Mucosa of rectum (tissue), 2 donors: ENCODE measurements at regions not wholly inside any gene's neighbourhood (a gene's known extent, or its start where the extent isn't known, plus 50 kb on each side); places are given as distances from the start of the nearest gene placed in this dataset.

Source experiments
- H3K27ac ChIP-seq, 2 donors: one replicate each; pipeline ENCODE4 v1.7.0; 2013; ENCODE audit warnings: inconsistent platforms in 2 of 2, low read depth in 2 of 2, low read length in 2 of 2
- H3K27me3 ChIP-seq, 2 donors: one replicate each; pipeline ENCODE4 v1.7.0; 2013; ENCODE audit warnings: low read length in 2 of 2; ENCODE audit not compliant: control insufficient read depth in 2 of 2, insufficient read depth in 2 of 2
- H3K36me3 ChIP-seq, 2 donors: one replicate each; pipeline ENCODE4 v1.7.0; 2013; ENCODE audit warnings: low read length in 2 of 2; ENCODE audit not compliant: control insufficient read depth in 2 of 2, insufficient read depth in 2 of 2
- H3K4me1 ChIP-seq, 2 donors: one replicate each; pipeline ENCODE4 v1.7.0; 2013; ENCODE audit warnings: low read length in 2 of 2, mild to moderate bottlenecking in 1 of 2; ENCODE audit not compliant: control insufficient read depth in 2 of 2, insufficient read depth in 2 of 2
- H3K4me3 ChIP-seq, 2 donors: one replicate each; pipeline ENCODE4 v1.7.0; 2013; ENCODE audit warnings: low read length in 2 of 2
- H3K9ac ChIP-seq, 2 donors: one replicate each; pipeline ENCODE4 v1.7.0; 2013; ENCODE audit warnings: low read length in 2 of 2, low read depth in 1 of 2, mild to moderate bottlenecking in 1 of 2
- H3K9me3 ChIP-seq, 2 donors: one replicate each; pipeline ENCODE4 v1.7.0; 2013; ENCODE audit warnings: low read length in 2 of 2; ENCODE audit not compliant: control insufficient read depth in 2 of 2
- donor health status: healthy.
- donor health status: Normal muscosa, but diverticular disease.

DNA sequence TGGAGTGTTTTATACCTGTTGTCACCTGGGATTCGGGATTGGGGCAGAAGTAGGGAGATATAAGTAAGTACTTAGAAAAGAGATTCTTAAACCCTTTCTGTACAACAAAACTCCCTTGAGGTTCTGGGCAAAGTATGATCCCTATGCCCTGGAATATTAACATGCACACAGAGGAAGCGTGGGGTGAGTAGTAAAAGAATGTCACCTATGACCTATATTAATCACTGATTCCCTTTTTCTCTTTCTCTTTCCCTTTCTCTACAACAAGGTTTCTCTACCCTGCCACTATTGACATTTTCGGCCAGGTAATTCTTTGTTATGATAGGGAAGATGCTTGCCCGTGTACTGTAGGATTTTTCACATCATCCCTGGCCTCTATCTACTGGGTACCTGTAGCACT lies 209.7 kb upstream of the PLET1 start:
- H3K4me3 ChIP-seq, result no peak overlapping the region
- H3K36me3 ChIP-seq, result no peaks in the 10 kb centered on the region
- H3K4me1 ChIP-seq, result no peaks in the 10 kb centered on the region
- H3K27me3 ChIP-seq, result no peaks in the 10 kb centered on the region
- no peaks in the 10 kb centered on the region for H3K9me3 ChIP-seq
- H3K27ac ChIP-seq, result no peak overlapping the region
- no peak overlapping the region for H3K9ac ChIP-seq

DNA sequence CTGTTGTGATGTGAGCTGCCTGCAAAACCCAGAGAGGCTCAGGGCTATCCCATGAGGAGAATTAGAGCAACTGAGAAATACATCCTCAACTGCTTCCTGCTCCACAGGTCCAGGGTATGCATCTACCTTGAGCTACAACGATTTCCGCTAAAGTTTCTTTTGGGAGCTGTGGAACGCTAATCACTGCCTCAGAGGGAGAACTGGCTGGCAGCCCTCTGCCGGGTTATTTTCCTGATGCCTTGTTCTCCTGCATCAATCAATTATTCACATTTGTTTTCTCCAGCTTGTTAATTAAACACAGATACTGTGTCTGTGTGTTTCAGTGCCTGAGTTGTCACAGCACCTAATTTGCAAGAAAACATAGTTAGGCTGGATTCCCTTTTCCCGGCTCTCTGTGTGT lies 211.1 kb upstream of the PLET1 start:
- no peaks in the 10 kb centered on the region for H3K4me1 ChIP-seq
- H3K9ac ChIP-seq, result no peak overlapping the region
- no peak overlapping the region for H3K27ac ChIP-seq
- H3K36me3 ChIP-seq, result no peaks in the 10 kb centered on the region
- no peaks in the 10 kb centered on the region for H3K27me3 ChIP-seq
- H3K4me3 ChIP-seq, result no peak overlapping the region
- no peaks in the 10 kb centered on the region for H3K9me3 ChIP-seq

DNA sequence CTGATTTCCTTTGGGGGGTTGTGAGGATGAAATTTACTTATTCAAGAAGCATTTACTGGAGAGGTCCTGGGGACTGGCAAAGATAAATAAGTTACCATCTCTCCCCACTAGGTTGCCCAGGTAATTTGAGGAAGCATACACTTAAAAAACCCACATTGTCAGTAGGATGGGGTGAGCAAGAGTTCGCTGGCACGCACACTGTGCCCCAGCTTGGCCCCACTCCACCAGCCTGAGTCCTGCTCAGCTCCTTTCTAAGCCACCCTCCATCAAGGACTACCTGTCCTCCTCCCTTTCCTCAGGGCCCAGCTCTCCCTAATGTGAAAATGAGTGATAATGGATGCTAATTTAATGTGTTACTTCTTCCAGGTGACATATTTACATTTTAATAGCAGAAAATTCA lies 216.5 kb upstream of the PLET1 start:
- no peak overlapping the region for H3K27ac ChIP-seq
- H3K4me1 ChIP-seq, result no peaks in the 10 kb centered on the region
- H3K36me3 ChIP-seq, result no peaks in the 10 kb centered on the region
- no peak overlapping the region for H3K4me3 ChIP-seq
- no peaks in the 10 kb centered on the region for H3K27me3 ChIP-seq
- no peak overlapping the region for H3K9ac ChIP-seq
- no peaks in the 10 kb centered on the region for H3K9me3 ChIP-seq

DNA sequence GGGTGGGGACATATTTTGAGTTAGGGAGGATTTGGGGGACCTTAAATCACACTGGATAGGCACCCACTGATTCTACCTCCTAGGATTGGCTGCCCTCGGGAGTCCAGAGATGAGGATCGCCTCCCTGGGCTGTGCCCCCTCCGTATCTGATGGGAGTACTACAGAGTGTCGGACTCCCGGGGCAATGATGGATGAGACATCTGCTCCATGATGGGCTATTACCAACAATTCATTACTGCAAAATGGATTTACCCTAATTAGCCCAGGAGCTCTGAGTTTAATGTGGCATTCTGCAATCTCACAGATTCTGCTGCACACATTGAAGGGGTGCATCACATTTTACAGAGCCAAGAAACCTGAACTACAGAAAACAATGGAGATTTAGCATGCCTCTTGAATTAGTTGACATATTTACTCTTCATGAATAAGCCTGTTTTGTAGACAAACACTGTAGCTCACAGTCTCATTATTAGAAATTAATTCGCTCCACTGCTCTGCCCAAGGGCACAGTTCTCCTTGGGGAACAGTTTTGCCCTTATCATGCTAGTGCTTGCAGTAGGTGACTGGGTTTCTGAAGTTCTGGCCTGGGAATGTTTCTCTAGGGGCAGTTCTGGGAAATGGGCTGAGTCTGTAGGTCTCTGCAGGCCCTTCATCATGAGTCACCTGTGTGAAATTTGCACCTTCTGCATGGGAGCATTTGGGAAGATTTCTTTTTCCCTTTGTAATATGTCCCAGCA lies 217.1 kb upstream of the PLET1 start:
- Histone ChIP-seq H3K9ac (no peak overlapping the region), H3K36me3 (no peaks in the 10 kb centered on the region), H3K9me3 (no peaks in the 10 kb centered on the region), H3K4me3 (no peak overlapping the region), H3K27me3 (no peaks in the 10 kb centered on the region), H3K27ac (no peak overlapping the region), H3K4me1 (no peaks in the 10 kb centered on the region)

DNA sequence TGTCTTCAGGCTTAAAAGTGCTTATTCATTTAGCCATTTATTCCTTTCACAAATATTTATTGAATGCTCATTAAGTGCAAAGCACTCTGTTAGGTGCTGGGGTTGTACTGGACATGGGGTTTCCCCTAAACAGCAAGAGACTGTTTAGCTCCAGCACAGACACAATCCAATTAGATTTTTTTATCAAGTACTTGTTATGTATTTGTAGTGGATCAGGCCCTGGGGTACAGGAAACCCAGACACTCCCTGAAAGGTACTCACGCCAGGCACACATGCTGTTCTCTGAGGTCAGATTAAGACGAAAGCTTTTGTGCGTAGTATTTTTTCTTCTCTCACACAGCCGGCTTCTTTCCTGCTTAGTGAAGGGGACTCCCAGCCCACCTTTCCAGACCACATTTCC lies 218.1 kb upstream of the PLET1 start:
- Histone ChIP-seq H3K4me3 (no peak overlapping the region), H3K4me1 (no peaks in the 10 kb centered on the region), H3K9me3 (no peaks in the 10 kb centered on the region), H3K36me3 (no peaks in the 10 kb centered on the region), H3K27ac (no peak overlapping the region), H3K27me3 (no peaks in the 10 kb centered on the region), H3K9ac (no peak overlapping the region)

DNA sequence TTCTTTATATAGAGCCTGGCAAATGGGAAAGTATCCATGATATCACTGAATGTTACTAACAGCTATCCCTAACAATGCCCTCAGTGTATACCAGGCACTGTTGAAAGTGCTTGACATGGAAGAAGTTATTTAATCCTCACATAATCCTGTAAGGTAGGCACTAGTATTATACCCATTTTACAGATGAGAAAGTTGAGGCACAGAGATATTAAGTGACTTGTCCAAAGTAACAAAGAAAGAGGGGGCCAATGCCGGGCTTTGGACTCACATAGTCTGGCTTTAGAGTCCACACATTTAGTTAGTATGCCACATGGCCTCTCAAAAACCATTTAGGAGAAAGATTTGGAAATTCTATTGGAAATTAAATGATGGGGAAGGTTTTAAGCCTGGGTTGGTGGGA lies 220.8 kb upstream of the PLET1 start:
- Histone ChIP-seq H3K27ac (no peak overlapping the region), H3K4me3 (no peak overlapping the region), H3K27me3 (no peaks in the 10 kb centered on the region), H3K36me3 (no peaks in the 10 kb centered on the region), H3K4me1 (no peaks in the 10 kb centered on the region), H3K9ac (no peak overlapping the region), H3K9me3 (no peaks in the 10 kb centered on the region)

DNA sequence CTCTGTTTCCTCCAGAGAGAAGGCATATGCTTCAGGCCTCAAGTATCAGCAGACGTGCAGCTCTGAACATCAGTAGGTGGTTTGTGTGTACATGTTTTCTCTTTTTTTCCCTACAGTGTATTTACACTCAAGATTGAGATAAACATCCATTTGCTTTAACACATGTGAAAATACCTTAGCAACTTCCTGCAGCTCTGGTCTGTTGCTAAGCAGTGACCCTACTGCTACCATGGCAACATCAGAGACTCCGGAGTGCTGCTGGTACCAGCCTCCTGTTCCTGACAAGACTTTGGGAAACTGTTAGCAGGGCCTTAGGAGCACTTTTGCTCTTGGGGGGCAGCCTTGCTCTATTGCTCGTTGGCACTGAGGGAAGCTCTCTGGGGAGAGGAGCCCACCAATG lies 221.2 kb upstream of the PLET1 start:
- Histone ChIP-seq H3K36me3 (no peaks in the 10 kb centered on the region), H3K9ac (no peak overlapping the region), H3K9me3 (no peaks in the 10 kb centered on the region), H3K4me1 (no peaks in the 10 kb centered on the region), H3K27me3 (no peaks in the 10 kb centered on the region), H3K4me3 (no peak overlapping the region), H3K27ac (no peak overlapping the region)

DNA sequence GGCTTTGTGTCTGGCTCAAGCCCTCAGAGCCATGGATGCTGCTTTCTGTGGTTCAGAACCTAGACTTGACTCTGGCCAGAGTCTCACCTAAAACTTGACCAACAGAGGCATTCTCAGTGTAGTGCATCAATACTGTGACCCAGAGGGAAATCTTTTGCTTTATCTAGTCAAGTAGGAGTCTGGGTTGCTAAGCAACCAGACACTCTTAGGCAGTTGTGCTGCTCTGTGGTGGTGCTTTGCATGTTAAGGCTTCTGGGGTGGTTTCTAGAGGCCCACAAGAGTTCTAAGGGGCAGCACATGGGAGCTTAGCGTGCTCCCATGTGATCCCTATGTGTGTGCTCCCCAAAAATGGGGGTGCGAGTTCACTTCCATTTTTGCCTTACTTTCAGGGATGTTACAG lies 224.6 kb upstream of the PLET1 start:
- no peaks in the 10 kb centered on the region for H3K4me1 ChIP-seq
- no peak overlapping the region for H3K27ac ChIP-seq
- no peaks in the 10 kb centered on the region for H3K27me3 ChIP-seq
- H3K36me3 ChIP-seq, result no peaks in the 10 kb centered on the region
- no peak overlapping the region for H3K9ac ChIP-seq
- H3K4me3 ChIP-seq, result no peak overlapping the region
- no peaks in the 10 kb centered on the region for H3K9me3 ChIP-seq

DNA sequence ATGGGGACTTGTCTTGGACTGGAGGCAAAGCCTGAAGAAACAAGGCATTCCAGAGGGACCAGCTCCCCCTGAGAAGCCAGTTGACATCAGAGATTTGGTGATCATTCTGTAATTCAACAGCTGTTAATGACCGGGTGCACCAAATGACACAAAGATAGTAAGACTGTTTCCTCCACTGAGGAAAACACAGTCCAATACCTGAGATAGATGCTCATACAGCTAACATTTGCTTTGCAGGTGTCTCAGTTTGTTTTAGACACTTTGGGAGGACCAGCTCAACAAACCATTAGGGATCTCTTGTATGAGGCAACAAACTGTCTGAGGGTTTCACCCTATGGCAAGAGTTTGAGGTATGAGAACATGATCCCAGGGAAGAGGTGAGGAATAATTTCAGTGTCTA lies 237.2 kb upstream of the PLET1 start:
- no peaks in the 10 kb centered on the region for H3K36me3 ChIP-seq
- no peak overlapping the region for H3K4me3 ChIP-seq
- no peak overlapping the region for H3K9ac ChIP-seq
- no peaks in the 10 kb centered on the region for H3K9me3 ChIP-seq
- H3K27ac ChIP-seq, result no peak overlapping the region
- no peaks in the 10 kb centered on the region for H3K27me3 ChIP-seq
- H3K4me1 ChIP-seq, result no peaks in the 10 kb centered on the region

DNA sequence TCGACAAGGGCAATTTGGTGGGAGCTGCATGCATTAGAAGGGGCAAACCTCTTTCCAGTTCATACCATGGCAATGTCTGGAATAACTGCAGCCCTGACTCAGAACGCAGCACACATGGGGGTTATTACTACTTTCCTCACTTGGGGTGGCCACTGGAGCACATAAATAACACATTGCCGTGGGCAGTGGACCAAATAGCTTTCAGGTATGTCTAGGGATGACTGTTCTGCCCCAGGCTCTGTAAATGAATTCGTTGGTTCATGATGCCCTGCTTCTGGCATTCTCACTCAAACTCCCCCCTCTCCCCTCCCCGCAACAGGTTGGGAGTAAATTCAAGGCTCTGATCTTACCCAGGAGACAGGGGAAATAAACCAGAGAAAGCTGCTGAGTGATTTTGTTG lies 238.0 kb upstream of the PLET1 start:
- no peaks in the 10 kb centered on the region for H3K9me3 ChIP-seq
- H3K27ac ChIP-seq, result no peak overlapping the region
- no peaks in the 10 kb centered on the region for H3K27me3 ChIP-seq
- no peak overlapping the region for H3K4me3 ChIP-seq
- no peaks in the 10 kb centered on the region for H3K4me1 ChIP-seq
- no peak overlapping the region for H3K9ac ChIP-seq
- H3K36me3 ChIP-seq, result no peaks in the 10 kb centered on the region
